ENCODE measurements at regions not wholly inside any gene's neighbourhood (a gene's known extent, or its start where the extent isn't known, plus 50 kb on each side); places are given as distances from the start of the nearest gene placed in this dataset.

DNA sequence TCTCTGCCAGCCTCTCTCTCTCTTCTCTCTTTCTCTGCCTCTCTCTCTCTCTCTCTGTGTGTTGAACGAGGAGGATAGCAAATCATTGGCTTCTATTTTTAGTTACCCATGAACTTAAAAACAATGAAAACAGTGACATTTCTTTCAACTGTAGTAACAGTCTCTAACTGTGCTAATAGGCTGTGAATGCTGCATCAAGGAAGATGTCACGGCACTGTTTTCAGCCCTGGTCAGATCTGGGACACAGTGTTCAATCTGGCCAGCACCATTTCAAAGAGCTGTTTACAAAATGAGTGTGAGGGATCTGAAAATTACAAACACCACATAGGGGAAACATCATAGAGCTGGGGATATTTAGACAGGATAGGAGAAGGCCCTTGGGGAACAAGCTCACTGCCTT is 717.0 kb downstream of the FGF9 start:
- no peak overlapping the region for H3K23ac ChIP-seq (ENCODE audit: insufficient read length, low read depth, low read length)
- H3T11ph ChIP-seq (ENCODE audit: low read length) = no peak overlapping the region
- H4K8ac ChIP-seq (replicated peaks; ENCODE audit: insufficient read length, low read depth, low read length) = no peak overlapping the region
- H3K9me3 ChIP-seq (ENCODE audit: control insufficient read depth, low read depth, low read length) = no peaks in the 10 kb centered on the region
- no peak overlapping the region for H4K91ac ChIP-seq (ENCODE audit: insufficient read length, low read depth, low read length)
- no peak overlapping the region for H3K4me2 ChIP-seq (ENCODE audit: insufficient read depth, insufficient read length, low read length)
- H3K4me1 ChIP-seq (ENCODE audit: insufficient read depth, low read length) = no peaks in the 10 kb centered on the region
- TF ChIP-seq CTCF (conservative IDR thresholded peaks at IDR 0.05) = no peak
- no peak overlapping the region for H2BK120ac ChIP-seq (ENCODE audit: low read depth, low read length, poor library complexity, severe bottlenecking)
- H3K27ac ChIP-seq (ENCODE audit: insufficient read length, low read depth, low read length) = no peak overlapping the region
- no peak overlapping the region for H3K14ac ChIP-seq (ENCODE audit: insufficient read depth, low read length)
- H2BK5ac ChIP-seq (ENCODE audit: insufficient read length, low read length) = no peak overlapping the region
- H2AK5ac ChIP-seq (ENCODE audit: insufficient read length, low read length) = no peak overlapping the region
- H3K23me2 ChIP-seq (ENCODE audit: insufficient read length, low read depth, low read length, poor library complexity, severe bottlenecking) = no peaks in the 10 kb centered on the region
- WGBS (ENCODE audit: extremely low coverage, insufficient read length, low lambda C conversion rate) = no CpG with 5 or more reads among the region's 2 CpGs
- peaks cover 2 to 3% of the 10 kb centered on the region in 2 experiments; a peak in 1 of 5 replicates for H3K9me3 Mint-ChIP-seq
- H3K4me3 Mint-ChIP-seq = no peak overlapping the region
- no peak overlapping the region for H3K27ac Mint-ChIP-seq
- H3K79me2 ChIP-seq (ENCODE audit: insufficient read depth, low read length) = no peaks in the 10 kb centered on the region
- no peak overlapping the region for H3K9ac ChIP-seq (ENCODE audit: extremely low read depth, insufficient read length, low read length)
- H3K4me1 Mint-ChIP-seq = no peaks in the 10 kb centered on the region
- no peak overlapping the region for H3K56ac ChIP-seq (ENCODE audit: insufficient read length, low read depth, low read length)
- H4K20me1 ChIP-seq (ENCODE audit: control insufficient read depth, insufficient read depth, insufficient read length) = no peaks in the 10 kb centered on the region
- no peaks in the 10 kb centered on the region for H3K79me1 ChIP-seq (ENCODE audit: insufficient read depth, low read depth, low read length, poor library complexity, severe bottlenecking)
- H4K5ac ChIP-seq (ENCODE audit: insufficient read length, low read depth, low read length) = no peak overlapping the region
- no peak overlapping the region for H2BK12ac ChIP-seq (ENCODE audit: insufficient read length, low read depth, low read length)
- DNase-seq = no peak
- no peak overlapping the region for H2BK15ac ChIP-seq (ENCODE audit: low read depth, low read length)
- no peak overlapping the region for H2AFZ ChIP-seq (ENCODE audit: low read length)
- H3K18ac ChIP-seq (ENCODE audit: insufficient read length, low read depth, low read length) = no peak overlapping the region
- H3K36me3 Mint-ChIP-seq (ENCODE audit: insufficient read depth in 1 of 3, low read depth in 3 of 3) = no peaks in the 10 kb centered on the region
- H2BK20ac ChIP-seq (ENCODE audit: low read depth, low read length, poor library complexity, severe bottlenecking) = no peak overlapping the region
- peaks cover 2% of the 10 kb centered on the region; the same call in 1 of the 2 replicates for H3K27me3 Mint-ChIP-seq (ENCODE audit: low read depth)
- H3K4ac ChIP-seq (ENCODE audit: low read depth, low read length) = no peak overlapping the region
- no peaks in the 10 kb centered on the region for H3K27me3 ChIP-seq (ENCODE audit: insufficient read depth, low read length)
